ENCODE measurements at regions not wholly inside any gene's neighbourhood (a gene's known extent, or its start where the extent isn't known, plus 50 kb on each side); places are given as distances from the start of the nearest gene placed in this dataset.

DNA sequence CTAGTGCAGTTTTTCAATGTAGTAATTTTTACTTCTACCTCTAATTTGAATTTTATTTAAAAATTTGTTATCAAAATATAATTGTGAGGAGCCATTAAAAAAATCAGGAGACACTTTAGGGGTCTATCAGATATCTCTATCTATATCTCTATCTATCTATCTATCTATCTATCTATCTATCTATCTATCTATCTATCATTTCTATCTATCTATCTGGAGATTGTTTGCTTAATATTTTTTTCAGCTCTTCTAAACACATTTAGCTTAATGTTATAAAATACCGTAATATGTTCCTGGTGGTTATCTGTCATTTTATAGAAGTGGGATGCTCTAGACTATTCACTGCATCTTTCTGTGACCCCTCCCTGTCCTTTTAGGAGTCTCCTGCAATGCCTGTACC, 193.7 kb upstream of the P2RY1 start:
- TF ChIP-seq CTCF (IDR thresholded peaks at IDR 0.05) (no peak), RARB (CRISPR knock-in tag; IDR thresholded peaks at IDR 0.05) (no peak), POLR2AphosphoS2 (conservative IDR thresholded peaks at IDR 0.05; ENCODE audit: low read length) (no peak), CEBPB (IDR thresholded peaks at IDR 0.05) (no peak)

All from A549 (cell line).